WTC11 (cell line): ENCODE measurements at regions not wholly inside any gene's neighbourhood (a gene's known extent, or its start where the extent isn't known, plus 50 kb on each side); places are given as distances from the start of the nearest gene placed in this dataset.

Experiments
- ATAC-seq: fragments of 200-7000 bp; cut with Tn5 transposase; 2 replicates; pipeline ENCODE4 v1.10.0; 2021; ENCODE audit warnings: mild to moderate bottlenecking, moderate library complexity
- CTCF ChIA-PET: fragments of 300-600 bp; sonication (Branson Sonifier 250); formaldehyde crosslinking; loops from one replicate; lab custom pipeline; 2021; ENCODE audit warnings: antibody characterized with exemption; lab: Charles Lee
- POLR2A ChIA-PET: fragments of 350-600 bp; sonication (Branson Sonifier 250); formaldehyde crosslinking; loops from one replicate; lab custom pipeline; 2021; ENCODE audit warnings: antibody characterized with exemption; lab: Charles Lee
- DNase-seq: peaks from one replicate; pipeline ENCODE4 v3.0.0; 2021; ENCODE audit warnings: low spot score
- H3K27ac Mint-ChIP-seq: 2 replicates; pipeline ENCODE4 v1.8.0; 2021; ENCODE audit warnings: mixed read lengths
- H3K27me3 Mint-ChIP-seq: 2 replicates; pipeline ENCODE4 v1.8.0; 2021; ENCODE audit warnings: low read depth, mild to moderate bottlenecking, moderate library complexity, mixed read lengths
- H3K36me3 Mint-ChIP-seq: 2 replicates; pipeline ENCODE4 v1.8.0; 2021; ENCODE audit warnings: mixed read lengths
- H3K4me1 Mint-ChIP-seq: 2 replicates; pipeline ENCODE4 v1.8.0; 2022; ENCODE audit warnings: mixed read lengths
- H3K4me3 Mint-ChIP-seq: 2 replicates; pipeline ENCODE4 v1.8.0; 2021; ENCODE audit warnings: mild to moderate bottlenecking, moderate library complexity, mixed read lengths
- H3K9me3 Mint-ChIP-seq: 2 replicates; pipeline ENCODE4 v1.8.0; 2021; ENCODE audit warnings: mixed read lengths
- CBFB ChIP-seq: sonication (generic); formaldehyde crosslinking; IDR thresholded peaks from 2 replicates; pipeline ENCODE4 v1.8.1; 2022; ENCODE audit warnings: mild to moderate bottlenecking, low read depth, missing genetic modification reagents
- CDX4 ChIP-seq: fragments of 250-450 bp; sonication (Bioruptor Pico); IDR thresholded peaks from 2 replicates; pipeline ENCODE4 v1.9.0; 2021; ENCODE audit warnings: moderate library complexity, mild to moderate bottlenecking, inconsistent platforms, borderline replicate concordance
- CREM ChIP-seq: sonication (generic); formaldehyde crosslinking; IDR thresholded peaks from 2 replicates; pipeline ENCODE4 v1.8.1; 2022; ENCODE audit warnings: mild to moderate bottlenecking, missing genetic modification reagents, moderate library complexity
- ERG ChIP-seq: fragments of 250-450 bp; sonication (Bioruptor Pico); IDR thresholded peaks from 2 replicates; pipeline ENCODE4 v1.8.0; 2021; ENCODE audit warnings: mild to moderate bottlenecking
- JAZF1 ChIP-seq: fragments of 250-450 bp; sonication (Bioruptor Pico); IDR thresholded peaks from 2 replicates; pipeline ENCODE4 v1.9.0; 2021; ENCODE audit warnings: moderate library complexity, mild to moderate bottlenecking, inconsistent platforms
- JUN ChIP-seq: sonication (generic); formaldehyde crosslinking; IDR thresholded peaks from 2 replicates; pipeline ENCODE4 v1.8.0; 2023; ENCODE audit warnings: mild to moderate bottlenecking, missing genetic modification reagents
- KAT7 ChIP-seq: sonication (generic); formaldehyde crosslinking; IDR thresholded peaks from 2 replicates; pipeline ENCODE4 v1.8.1; 2023; ENCODE audit warnings: missing genetic modification reagents, mild to moderate bottlenecking, borderline replicate concordance
- MXD4 ChIP-seq: fragments of 250-450 bp; sonication (Bioruptor Pico); IDR thresholded peaks from 2 replicates; pipeline ENCODE4 v1.8.0; 2021; ENCODE audit warnings: mild to moderate bottlenecking, moderate library complexity, borderline replicate concordance
- NFATC4 ChIP-seq: fragments of 250-450 bp; sonication (Bioruptor Pico); IDR thresholded peaks from 2 replicates; pipeline ENCODE4 v1.9.0; 2021; ENCODE audit warnings: mild to moderate bottlenecking
- USF2 ChIP-seq: sonication (generic); formaldehyde crosslinking; IDR thresholded peaks from 2 replicates; pipeline ENCODE4 v1.8.1; 2023; ENCODE audit warnings: mild to moderate bottlenecking, missing genetic modification reagents, moderate library complexity
- ZNF219 ChIP-seq: sonication (generic); formaldehyde crosslinking; IDR thresholded peaks from 2 replicates; pipeline ENCODE4 v1.8.0; 2023; ENCODE audit warnings: missing genetic modification reagents, mild to moderate bottlenecking, borderline replicate concordance
- ZNF263 ChIP-seq: sonication (generic); formaldehyde crosslinking; IDR thresholded peaks from 2 replicates; pipeline ENCODE4 v1.8.1; 2022; ENCODE audit warnings: low read depth, mild to moderate bottlenecking, moderate library complexity, missing genetic modification reagents
- ZNF317 ChIP-seq: sonication (generic); formaldehyde crosslinking; IDR thresholded peaks from 2 replicates; pipeline ENCODE4 v1.8.1; 2023; ENCODE audit warnings: low read depth, mild to moderate bottlenecking, moderate library complexity, missing genetic modification reagents, borderline replicate concordance
- ZNF532 ChIP-seq: fragments of 250-450 bp; sonication (Bioruptor Pico); IDR thresholded peaks from 2 replicates; pipeline ENCODE4 v1.9.0; 2021; ENCODE audit warnings: mild to moderate bottlenecking, borderline replicate concordance
- TF ChIP-seq, protein P1 (sequence below): sonication (generic); formaldehyde crosslinking; IDR thresholded peaks from 2 replicates; pipeline ENCODE4 v1.8.1; 2022; ENCODE audit warnings: low read depth, missing genetic modification reagents, borderline replicate concordance
- TF ChIP-seq, protein P2 (sequence below): sonication (generic); formaldehyde crosslinking; IDR thresholded peaks from 2 replicates; pipeline ENCODE4 v1.8.0; 2023; ENCODE audit warnings: missing genetic modification reagents
- TF ChIP-seq, protein P3 (sequence below): sonication (generic); formaldehyde crosslinking; IDR thresholded peaks from 2 replicates; pipeline ENCODE4 v1.8.0; 2022; ENCODE audit warnings: missing genetic modification reagents
- TF ChIP-seq, protein P4 (sequence below): sonication (generic); formaldehyde crosslinking; IDR thresholded peaks from 2 replicates; pipeline ENCODE4 v1.8.1; 2022; ENCODE audit warnings: missing genetic modification reagents, borderline replicate concordance

DNA sequence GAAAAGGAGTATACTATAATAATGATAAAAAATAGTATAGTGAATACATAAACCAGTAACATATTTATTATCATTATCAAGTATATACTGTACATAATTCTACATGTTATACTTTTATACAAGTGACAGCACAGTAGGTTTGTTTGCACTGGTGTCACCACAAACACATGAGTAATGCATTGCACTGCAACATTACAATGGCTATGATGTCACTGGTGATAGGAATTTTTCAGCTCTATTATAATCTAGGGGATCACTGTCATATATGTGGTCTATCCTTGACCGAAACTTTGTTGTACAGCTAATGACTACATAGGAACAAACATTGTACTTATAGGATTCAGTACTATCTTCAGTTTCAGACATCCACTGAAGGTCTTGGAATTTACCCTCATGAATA, 165.8 kb upstream of the SYT1 start (continued):
- TF ChIP-seq ERG (no peak), USF2 (CRISPR knock-in tag) (no peak), CDX4 (CRISPR knock-in tag) (no peak), NFATC4 (CRISPR knock-in tag) (no peak), KAT7 (no peak)
- TF ChIP-seq, protein P1, sequence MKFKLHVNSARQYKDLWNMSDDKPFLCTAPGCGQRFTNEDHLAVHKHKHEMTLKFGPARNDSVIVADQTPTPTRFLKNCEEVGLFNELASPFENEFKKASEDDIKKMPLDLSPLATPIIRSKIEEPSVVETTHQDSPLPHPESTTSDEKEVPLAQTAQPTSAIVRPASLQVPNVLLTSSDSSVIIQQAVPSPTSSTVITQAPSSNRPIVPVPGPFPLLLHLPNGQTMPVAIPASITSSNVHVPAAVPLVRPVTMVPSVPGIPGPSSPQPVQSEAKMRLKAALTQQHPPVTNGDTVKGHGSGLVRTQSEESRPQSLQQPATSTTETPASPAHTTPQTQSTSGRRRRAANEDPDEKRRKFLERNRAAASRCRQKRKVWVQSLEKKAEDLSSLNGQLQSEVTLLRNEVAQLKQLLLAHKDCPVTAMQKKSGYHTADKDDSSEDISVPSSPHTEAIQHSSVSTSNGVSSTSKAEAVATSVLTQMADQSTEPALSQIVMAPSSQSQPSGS (CRISPR knock-in tag) = no peak

GRCh38 chr12:78700565-78700964, 164.0 kb upstream of the SYT1 start:
- no peak for DNase-seq
- H3K27ac Mint-ChIP-seq = no peak overlapping the region
- POLR2A ChIA-PET = no interaction called here
- TF ChIP-seq, protein P2, sequence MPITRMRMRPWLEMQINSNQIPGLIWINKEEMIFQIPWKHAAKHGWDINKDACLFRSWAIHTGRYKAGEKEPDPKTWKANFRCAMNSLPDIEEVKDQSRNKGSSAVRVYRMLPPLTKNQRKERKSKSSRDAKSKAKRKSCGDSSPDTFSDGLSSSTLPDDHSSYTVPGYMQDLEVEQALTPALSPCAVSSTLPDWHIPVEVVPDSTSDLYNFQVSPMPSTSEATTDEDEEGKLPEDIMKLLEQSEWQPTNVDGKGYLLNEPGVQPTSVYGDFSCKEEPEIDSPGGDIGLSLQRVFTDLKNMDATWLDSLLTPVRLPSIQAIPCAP (CRISPR knock-in tag) = no peak
- no peak for TF ChIP-seq MXD4
- TF ChIP-seq, protein P3, sequence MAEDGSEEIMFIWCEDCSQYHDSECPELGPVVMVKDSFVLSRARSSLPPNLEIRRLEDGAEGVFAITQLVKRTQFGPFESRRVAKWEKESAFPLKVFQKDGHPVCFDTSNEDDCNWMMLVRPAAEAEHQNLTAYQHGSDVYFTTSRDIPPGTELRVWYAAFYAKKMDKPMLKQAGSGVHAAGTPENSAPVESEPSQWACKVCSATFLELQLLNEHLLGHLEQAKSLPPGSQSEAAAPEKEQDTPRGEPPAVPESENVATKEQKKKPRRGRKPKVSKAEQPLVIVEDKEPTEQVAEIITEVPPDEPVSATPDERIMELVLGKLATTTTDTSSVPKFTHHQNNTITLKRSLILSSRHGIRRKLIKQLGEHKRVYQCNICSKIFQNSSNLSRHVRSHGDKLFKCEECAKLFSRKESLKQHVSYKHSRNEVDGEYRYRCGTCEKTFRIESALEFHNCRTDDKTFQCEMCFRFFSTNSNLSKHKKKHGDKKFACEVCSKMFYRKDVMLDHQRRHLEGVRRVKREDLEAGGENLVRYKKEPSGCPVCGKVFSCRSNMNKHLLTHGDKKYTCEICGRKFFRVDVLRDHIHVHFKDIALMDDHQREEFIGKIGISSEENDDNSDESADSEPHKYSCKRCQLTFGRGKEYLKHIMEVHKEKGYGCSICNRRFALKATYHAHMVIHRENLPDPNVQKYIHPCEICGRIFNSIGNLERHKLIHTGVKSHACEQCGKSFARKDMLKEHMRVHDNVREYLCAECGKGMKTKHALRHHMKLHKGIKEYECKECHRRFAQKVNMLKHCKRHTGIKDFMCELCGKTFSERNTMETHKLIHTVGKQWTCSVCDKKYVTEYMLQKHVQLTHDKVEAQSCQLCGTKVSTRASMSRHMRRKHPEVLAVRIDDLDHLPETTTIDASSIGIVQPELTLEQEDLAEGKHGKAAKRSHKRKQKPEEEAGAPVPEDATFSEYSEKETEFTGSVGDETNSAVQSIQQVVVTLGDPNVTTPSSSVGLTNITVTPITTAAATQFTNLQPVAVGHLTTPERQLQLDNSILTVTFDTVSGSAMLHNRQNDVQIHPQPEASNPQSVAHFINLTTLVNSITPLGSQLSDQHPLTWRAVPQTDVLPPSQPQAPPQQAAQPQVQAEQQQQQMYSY = no peak
- TF ChIP-seq, all 79 proteins: peak for 0
- Mint-ChIP-seq H3K9me3 (no peaks in the 10 kb centered on the region), H3K27me3 (no peaks in the 10 kb centered on the region), H3K4me1 (no peaks in the 10 kb centered on the region), H3K4me3 (no peak overlapping the region), H3K36me3 (no peaks in the 10 kb centered on the region)
- ATAC-seq = no peak
- CTCF ChIA-PET = no interaction called here

GRCh38 chr12:78703820-78704525, 160.6 kb upstream of the SYT1 start:
- Mint-ChIP-seq H3K36me3 (no peaks in the 10 kb centered on the region), H3K9me3 (no peaks in the 10 kb centered on the region), H3K27ac (no peak overlapping the region), H3K4me1 (no peaks in the 10 kb centered on the region), H3K27me3 (no peaks in the 10 kb centered on the region), H3K4me3 (no peak overlapping the region)
- DNase-seq = no peak
- ChIA-PET CTCF (no interaction called here), POLR2A (no interaction called here)
- no peak for ATAC-seq
- no peak for TF ChIP-seq ZNF219 (CRISPR knock-in tag)
- TF ChIP-seq CBFB (CRISPR knock-in tag) = no peak
- TF ChIP-seq JAZF1 = no peak
- TF ChIP-seq ZNF263 (CRISPR knock-in tag) = no peak
- TF ChIP-seq, protein P4, sequence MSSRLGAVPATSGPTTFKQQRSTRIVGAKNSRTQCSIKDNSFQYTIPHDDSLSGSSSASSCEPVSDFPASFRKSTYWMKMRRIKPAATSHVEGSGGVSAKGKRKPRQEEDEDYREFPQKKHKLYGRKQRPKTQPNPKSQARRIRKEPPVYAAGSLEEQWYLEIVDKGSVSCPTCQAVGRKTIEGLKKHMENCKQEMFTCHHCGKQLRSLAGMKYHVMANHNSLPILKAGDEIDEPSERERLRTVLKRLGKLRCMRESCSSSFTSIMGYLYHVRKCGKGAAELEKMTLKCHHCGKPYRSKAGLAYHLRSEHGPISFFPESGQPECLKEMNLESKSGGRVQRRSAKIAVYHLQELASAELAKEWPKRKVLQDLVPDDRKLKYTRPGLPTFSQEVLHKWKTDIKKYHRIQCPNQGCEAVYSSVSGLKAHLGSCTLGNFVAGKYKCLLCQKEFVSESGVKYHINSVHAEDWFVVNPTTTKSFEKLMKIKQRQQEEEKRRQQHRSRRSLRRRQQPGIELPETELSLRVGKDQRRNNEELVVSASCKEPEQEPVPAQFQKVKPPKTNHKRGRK = no peak
- no peak for TF ChIP-seq ZNF532 (CRISPR knock-in tag)
- no peak for TF ChIP-seq CREM (CRISPR knock-in tag)
- TF ChIP-seq JUN = no peak
- TF ChIP-seq ZNF317 (CRISPR knock-in tag) = no peak
